ENCODE measurements at regions not wholly inside any gene's neighbourhood (a gene's known extent, or its start where the extent isn't known, plus 50 kb on each side); places are given as distances from the start of the nearest gene placed in this dataset.

DNA sequence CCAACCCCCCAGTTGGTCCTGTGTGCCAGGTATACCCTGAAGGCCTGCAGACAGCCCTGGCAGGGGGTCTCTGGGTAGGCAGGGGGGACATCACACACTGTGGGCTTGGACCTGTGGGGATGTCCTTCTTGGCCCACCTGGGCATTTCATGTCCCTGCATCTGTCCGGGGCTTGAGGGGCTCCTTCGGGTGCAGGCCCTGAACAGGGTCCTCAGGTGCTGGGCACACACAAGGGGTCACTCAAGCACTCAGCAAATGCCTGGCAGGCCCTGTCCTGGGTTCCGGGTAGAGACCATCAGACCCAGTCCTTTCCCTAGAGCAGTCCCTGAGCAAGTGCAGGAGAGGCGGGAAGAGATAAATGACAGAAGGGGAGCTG lies 70.5 kb upstream of the WNT11 start:
- Histone ChIP-seq H3K4me3 (no peak overlapping the region), H3K4me1 (no peaks in the 10 kb centered on the region), H3K36me3 (no peaks in the 10 kb centered on the region), H3K9me3 (peaks cover 0 to 13% (median 8%) of the 10 kb centered on the region in 4 donors), H3K27ac (replicated peaks in 1 of 4) (no peak overlapping the region), H3K27me3 (no peaks in the 10 kb centered on the region)
- WGBS = 94% methylated on average over 2 of the region's 4 CpGs
- intact Hi-C loops (cut with DNase I) = no loop called here
- no peak for DNase-seq (ENCODE audit: extremely low spot score)
- TF ChIP-seq, protein P1, sequence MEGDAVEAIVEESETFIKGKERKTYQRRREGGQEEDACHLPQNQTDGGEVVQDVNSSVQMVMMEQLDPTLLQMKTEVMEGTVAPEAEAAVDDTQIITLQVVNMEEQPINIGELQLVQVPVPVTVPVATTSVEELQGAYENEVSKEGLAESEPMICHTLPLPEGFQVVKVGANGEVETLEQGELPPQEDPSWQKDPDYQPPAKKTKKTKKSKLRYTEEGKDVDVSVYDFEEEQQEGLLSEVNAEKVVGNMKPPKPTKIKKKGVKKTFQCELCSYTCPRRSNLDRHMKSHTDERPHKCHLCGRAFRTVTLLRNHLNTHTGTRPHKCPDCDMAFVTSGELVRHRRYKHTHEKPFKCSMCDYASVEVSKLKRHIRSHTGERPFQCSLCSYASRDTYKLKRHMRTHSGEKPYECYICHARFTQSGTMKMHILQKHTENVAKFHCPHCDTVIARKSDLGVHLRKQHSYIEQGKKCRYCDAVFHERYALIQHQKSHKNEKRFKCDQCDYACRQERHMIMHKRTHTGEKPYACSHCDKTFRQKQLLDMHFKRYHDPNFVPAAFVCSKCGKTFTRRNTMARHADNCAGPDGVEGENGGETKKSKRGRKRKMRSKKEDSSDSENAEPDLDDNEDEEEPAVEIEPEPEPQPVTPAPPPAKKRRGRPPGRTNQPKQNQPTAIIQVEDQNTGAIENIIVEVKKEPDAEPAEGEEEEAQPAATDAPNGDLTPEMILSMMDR (IDR thresholded peaks at IDR 0.05) = no peak
- TF ChIP-seq EP300 (IDR thresholded peaks at IDR 0.05) (no peak), POLR2A (IDR thresholded peaks at IDR 0.05; ENCODE audit: low read depth) (no peak), POLR2AphosphoS5 (IDR thresholded peaks at IDR 0.05) (no peak)

DNA sequence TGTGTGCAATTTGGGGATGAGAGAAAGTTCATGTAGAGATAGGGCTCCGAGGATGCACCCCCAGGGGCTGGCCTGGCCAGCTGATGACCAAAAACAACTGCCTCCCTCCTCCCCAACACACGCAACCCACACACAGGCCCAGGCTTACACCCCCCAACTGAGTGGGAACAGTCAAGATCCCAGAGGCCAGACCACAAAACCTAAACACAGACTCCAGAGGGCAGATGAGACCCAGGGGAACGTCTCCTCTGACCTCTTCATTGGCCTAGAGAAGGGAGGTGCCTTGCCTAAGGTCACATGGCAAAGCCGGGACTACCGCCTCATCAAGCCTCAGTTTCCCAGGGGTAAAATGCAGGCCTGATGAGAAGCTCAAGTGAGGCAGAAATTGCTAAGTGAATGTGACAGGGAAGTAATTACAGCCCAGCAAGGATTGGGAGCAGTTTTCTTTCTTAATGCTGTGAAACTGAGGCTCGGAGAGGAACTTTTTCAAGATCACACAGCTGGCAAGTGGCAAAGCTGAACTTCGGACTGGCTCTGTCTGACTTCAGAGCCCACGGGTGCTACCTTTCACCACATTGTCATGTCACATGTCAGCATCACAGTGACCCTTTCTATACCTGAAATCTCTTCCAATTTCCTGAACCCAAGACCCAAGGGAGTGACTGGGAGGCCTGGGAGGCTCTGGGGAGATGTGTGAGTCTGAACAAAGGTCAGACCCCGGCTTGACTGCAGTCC lies 69.9 kb upstream of the WNT11 start:
- Histone ChIP-seq H3K27ac (replicated peaks in 1 of 4) (no peak overlapping the region), H3K4me1 (no peaks in the 10 kb centered on the region), H3K36me3 (no peaks in the 10 kb centered on the region), H3K27me3 (no peaks in the 10 kb centered on the region), H3K4me3 (no peak overlapping the region), H3K9me3 (peaks cover 0 to 13% (median 8%) of the 10 kb centered on the region in 4 donors)
- 86% methylated on average over 5 of the region's 9 CpGs for WGBS
- TF ChIP-seq, protein P1 (IDR thresholded peaks at IDR 0.05) = no peak
- DNase-seq (ENCODE audit: extremely low spot score) = no peak
- intact Hi-C loops (cut with DNase I) = no loop called here

DNA sequence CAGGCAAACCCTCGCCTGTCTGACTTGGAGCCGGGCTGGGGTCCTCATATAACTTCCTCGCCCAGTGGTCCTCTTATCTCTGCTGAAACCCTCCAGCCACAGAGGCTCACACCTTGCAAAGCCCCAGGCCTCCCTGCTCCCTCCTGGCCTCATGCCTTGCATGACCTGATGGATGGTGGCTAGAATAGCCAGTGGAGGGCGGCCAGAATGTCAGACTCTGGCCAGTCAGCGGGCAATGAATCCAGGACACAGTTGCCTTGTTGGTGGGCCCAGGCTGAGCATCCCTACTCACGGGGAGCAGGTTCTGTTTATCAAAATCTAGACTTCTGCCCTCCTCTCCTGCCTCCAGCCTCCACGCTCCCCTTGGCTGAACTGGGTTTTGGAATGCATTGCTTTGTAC lies 69.1 kb upstream of the WNT11 start:
- peaks cover 0 to 13% (median 8%) of the 10 kb centered on the region in 4 donors for H3K9me3 ChIP-seq
- WGBS = 93% methylated on average over 4 of the region's 7 CpGs
- H3K4me3 ChIP-seq = no peak overlapping the region
- no peaks in the 10 kb centered on the region for H3K36me3 ChIP-seq
- intact Hi-C loops (cut with DNase I) = no loop called here
- peaks cover under 1 to 2% (median under 1%) of the 10 kb centered on the region in 4 donors for H3K4me1 ChIP-seq
- no peaks in the 10 kb centered on the region for H3K27me3 ChIP-seq
- TF ChIP-seq EP300 (IDR thresholded peaks at IDR 0.05) (no peak), POLR2AphosphoS5 (IDR thresholded peaks at IDR 0.05) (no peak), POLR2A (IDR thresholded peaks at IDR 0.05; ENCODE audit: low read depth) (no peak)
- TF ChIP-seq, protein P1 (IDR thresholded peaks at IDR 0.05) = no peak
- no peak overlapping the region for H3K27ac ChIP-seq (replicated peaks in 1 of 4)
- no peak for DNase-seq (ENCODE audit: extremely low spot score)

DNA sequence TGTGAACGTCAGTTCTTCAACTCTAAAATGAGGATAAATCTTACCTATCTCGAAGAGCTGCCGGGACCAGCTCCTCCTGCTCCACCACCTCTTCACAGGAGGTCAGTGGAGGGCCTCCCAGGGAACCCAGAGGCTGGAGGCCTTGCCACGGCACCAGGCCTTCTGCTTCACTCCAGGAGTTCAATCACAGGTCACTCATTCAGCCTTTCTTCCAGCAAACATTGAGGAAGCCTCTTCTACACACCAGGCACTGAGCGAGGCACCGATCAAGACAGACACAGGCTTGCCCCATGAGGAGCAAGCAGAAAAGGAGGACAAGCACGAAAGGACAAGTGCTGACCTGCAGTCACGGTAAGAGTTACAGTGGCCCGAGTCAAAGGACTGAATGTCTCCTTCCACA lies 64.8 kb upstream of the WNT11 start:
- DNase-seq (ENCODE audit: extremely low spot score) = no peak
- Histone ChIP-seq H3K27ac (replicated peaks in 1 of 4) (no peak overlapping the region), H3K36me3 (no peaks in the 10 kb centered on the region), H3K9me3 (peaks cover 0 to 13% (median 8%) of the 10 kb centered on the region in 4 donors), H3K4me1 (peaks cover 7 to 34% (median 31%) of the 10 kb centered on the region in 4 donors), H3K27me3 (no peaks in the 10 kb centered on the region), H3K4me3 (no peak overlapping the region)
- 90% methylated on average over 7 of the region's 9 CpGs for WGBS
- intact Hi-C loops (cut with DNase I) = no loop called here
- no peak for TF ChIP-seq POLR2A (IDR thresholded peaks at IDR 0.05; ENCODE audit: low read depth)
- TF ChIP-seq, protein P1 (IDR thresholded peaks at IDR 0.05) = no peak
- no peak for TF ChIP-seq POLR2AphosphoS5 (IDR thresholded peaks at IDR 0.05)
- TF ChIP-seq EP300 (IDR thresholded peaks at IDR 0.05) = no peak

DNA sequence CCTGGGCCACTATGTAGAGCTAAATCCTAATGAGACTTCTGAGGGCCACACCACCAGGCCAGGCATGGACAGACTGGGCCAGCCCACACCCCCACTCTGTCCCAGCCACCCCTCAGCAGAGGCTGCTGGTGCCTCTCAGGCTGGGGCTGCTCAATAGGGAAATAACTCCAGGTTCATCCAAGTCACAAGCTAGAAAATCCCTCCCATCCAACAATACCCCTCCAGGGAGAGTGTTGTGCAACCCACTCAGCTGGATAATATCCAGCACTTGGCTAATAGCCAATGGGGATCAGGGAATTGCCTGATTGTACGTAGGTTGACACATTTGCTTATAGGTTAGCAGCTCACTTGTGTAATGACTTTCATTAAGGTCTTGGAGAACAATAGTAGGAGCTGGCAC lies 64.1 kb upstream of the WNT11 start:
- Histone ChIP-seq H3K27ac (replicated peaks in 1 of 4) (peak overlapping the region; percentile 53 to 72 (median 66)), H3K4me3 (no peak overlapping the region), H3K4me1 (peaks cover 13 to 41% (median 37%) of the 10 kb centered on the region in 4 donors), H3K9me3 (peaks cover 0 to 13% (median 8%) of the 10 kb centered on the region in 4 donors), H3K36me3 (no peaks in the 10 kb centered on the region), H3K27me3 (no peaks in the 10 kb centered on the region)
- TF ChIP-seq POLR2AphosphoS5 (IDR thresholded peaks at IDR 0.05) (peak in 1 of 2 donors; percentile 37), POLR2A (IDR thresholded peaks at IDR 0.05; ENCODE audit: low read depth) (no peak), EP300 (IDR thresholded peaks at IDR 0.05) (no peak)
- no peak for DNase-seq (ENCODE audit: extremely low spot score)
- intact Hi-C loops (cut with DNase I) = no loop called here
- 60% methylated on average over 1 of the region's 1 CpG for WGBS
